Ishikawa (cell line): ENCODE measurements at regions not wholly inside any gene's neighbourhood (a gene's known extent, or its start where the extent isn't known, plus 50 kb on each side); places are given as distances from the start of the nearest gene placed in this dataset.

Source experiments
- CEBPB ChIP-seq: IDR thresholded peaks from 2 replicates; pipeline ENCODE4 v1.6.1; 2012
- CREB1 ChIP-seq: IDR thresholded peaks from 2 replicates; pipeline ENCODE4 v1.6.1; 2012; ENCODE audit warnings: low read depth
- EGR1 ChIP-seq: IDR thresholded peaks from 2 replicates; pipeline ENCODE4 v1.6.1; 2012
- EP300 ChIP-seq: IDR thresholded peaks from 2 replicates; pipeline ENCODE4 v1.6.1; 2012; ENCODE audit warnings: borderline replicate concordance
- FOXM1 ChIP-seq: IDR thresholded peaks from 2 replicates; pipeline ENCODE4 v1.6.1; 2012; ENCODE audit warnings: low read depth, borderline replicate concordance
- NFIC ChIP-seq: IDR thresholded peaks from 2 replicates; pipeline ENCODE4 v1.6.1; 2012
- RAD21 ChIP-seq: IDR thresholded peaks from 2 replicates; pipeline ENCODE4 v1.6.1; 2012; ENCODE audit warnings: low read depth
- TAF1 ChIP-seq: IDR thresholded peaks from 2 replicates; pipeline ENCODE4 v1.6.1; 2012; ENCODE audit warnings: low read depth, mild to moderate bottlenecking
- TCF12 ChIP-seq: IDR thresholded peaks from 2 replicates; pipeline ENCODE4 v1.6.1; 2012; ENCODE audit warnings: low read depth
- TEAD4 ChIP-seq: IDR thresholded peaks from 2 replicates; pipeline ENCODE4 v1.6.1; 2012
- YY1 ChIP-seq: IDR thresholded peaks from 2 replicates; pipeline ENCODE4 v1.6.1; 2012; ENCODE audit warnings: low read depth
- ZBTB7A ChIP-seq: IDR thresholded peaks from 2 replicates; pipeline ENCODE4 v1.6.1; 2012; ENCODE audit warnings: low read depth
- TF ChIP-seq, protein P1 (sequence below): IDR thresholded peaks from 2 replicates; pipeline ENCODE4 v1.6.1; 2012
- TF ChIP-seq, protein P2 (sequence below): IDR thresholded peaks from 2 replicates; pipeline ENCODE4 v1.6.1; 2012; ENCODE audit warnings: low read depth, mild to moderate bottlenecking
- TF ChIP-seq, protein P3 (sequence below): IDR thresholded peaks from 2 replicates; pipeline ENCODE4 v1.6.1; 2012

DNA sequence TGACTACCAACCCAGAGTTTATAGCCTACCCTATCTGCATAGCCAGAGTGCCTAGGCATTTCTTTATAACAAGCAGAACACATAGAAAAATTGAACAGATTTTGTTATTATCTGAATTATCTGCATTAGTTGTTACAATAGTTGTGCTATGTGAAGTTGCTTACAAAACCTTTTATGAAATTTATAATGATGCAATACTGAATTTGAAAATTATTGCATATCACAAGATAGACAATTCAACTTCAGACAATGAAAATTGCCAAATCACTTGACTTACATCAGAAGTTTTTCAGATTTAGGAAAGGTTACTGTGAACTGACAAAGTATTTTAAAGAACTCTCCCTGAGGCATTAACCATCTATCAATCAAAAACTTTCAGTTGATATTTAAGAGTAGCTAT, 437.9 kb upstream of the PIK3C3 start:
- no peak for TF ChIP-seq EGR1
- no peak for TF ChIP-seq TCF12
- no peak for TF ChIP-seq CREB1
- TF ChIP-seq EP300 = no peak
- TF ChIP-seq ZBTB7A = no peak
- no peak for TF ChIP-seq CEBPB
- TF ChIP-seq, protein P1, sequence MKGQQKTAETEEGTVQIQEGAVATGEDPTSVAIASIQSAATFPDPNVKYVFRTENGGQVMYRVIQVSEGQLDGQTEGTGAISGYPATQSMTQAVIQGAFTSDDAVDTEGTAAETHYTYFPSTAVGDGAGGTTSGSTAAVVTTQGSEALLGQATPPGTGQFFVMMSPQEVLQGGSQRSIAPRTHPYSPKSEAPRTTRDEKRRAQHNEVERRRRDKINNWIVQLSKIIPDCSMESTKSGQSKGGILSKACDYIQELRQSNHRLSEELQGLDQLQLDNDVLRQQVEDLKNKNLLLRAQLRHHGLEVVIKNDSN = no peak

DNA sequence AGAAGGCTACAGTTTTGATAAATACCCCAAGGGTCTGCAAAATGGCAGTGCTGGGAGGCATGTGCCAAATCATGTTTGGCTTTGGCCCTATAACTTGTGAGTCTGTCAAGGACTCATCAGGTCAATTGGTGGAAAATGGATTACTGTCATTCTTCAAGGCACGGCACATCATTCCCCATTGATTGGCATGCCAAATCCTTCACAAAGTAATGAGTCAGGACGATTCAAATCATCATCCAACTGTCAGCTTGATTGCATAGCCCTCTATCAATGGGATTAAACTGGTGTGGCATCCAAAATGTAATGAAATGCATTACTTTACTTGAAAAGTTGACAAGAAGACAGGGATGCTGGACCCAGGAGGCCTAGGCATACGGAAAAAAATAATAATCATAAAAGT, 441.6 kb upstream of the PIK3C3 start:
- no peak for TF ChIP-seq CEBPB
- TF ChIP-seq, protein P2, sequence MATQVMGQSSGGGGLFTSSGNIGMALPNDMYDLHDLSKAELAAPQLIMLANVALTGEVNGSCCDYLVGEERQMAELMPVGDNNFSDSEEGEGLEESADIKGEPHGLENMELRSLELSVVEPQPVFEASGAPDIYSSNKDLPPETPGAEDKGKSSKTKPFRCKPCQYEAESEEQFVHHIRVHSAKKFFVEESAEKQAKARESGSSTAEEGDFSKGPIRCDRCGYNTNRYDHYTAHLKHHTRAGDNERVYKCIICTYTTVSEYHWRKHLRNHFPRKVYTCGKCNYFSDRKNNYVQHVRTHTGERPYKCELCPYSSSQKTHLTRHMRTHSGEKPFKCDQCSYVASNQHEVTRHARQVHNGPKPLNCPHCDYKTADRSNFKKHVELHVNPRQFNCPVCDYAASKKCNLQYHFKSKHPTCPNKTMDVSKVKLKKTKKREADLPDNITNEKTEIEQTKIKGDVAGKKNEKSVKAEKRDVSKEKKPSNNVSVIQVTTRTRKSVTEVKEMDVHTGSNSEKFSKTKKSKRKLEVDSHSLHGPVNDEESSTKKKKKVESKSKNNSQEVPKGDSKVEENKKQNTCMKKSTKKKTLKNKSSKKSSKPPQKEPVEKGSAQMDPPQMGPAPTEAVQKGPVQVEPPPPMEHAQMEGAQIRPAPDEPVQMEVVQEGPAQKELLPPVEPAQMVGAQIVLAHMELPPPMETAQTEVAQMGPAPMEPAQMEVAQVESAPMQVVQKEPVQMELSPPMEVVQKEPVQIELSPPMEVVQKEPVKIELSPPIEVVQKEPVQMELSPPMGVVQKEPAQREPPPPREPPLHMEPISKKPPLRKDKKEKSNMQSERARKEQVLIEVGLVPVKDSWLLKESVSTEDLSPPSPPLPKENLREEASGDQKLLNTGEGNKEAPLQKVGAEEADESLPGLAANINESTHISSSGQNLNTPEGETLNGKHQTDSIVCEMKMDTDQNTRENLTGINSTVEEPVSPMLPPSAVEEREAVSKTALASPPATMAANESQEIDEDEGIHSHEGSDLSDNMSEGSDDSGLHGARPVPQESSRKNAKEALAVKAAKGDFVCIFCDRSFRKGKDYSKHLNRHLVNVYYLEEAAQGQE = no peak
- no peak for TF ChIP-seq CREB1
- TF ChIP-seq, protein P3, sequence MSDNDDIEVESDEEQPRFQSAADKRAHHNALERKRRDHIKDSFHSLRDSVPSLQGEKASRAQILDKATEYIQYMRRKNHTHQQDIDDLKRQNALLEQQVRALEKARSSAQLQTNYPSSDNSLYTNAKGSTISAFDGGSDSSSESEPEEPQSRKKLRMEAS = no peak
- no peak for TF ChIP-seq ZBTB7A

DNA sequence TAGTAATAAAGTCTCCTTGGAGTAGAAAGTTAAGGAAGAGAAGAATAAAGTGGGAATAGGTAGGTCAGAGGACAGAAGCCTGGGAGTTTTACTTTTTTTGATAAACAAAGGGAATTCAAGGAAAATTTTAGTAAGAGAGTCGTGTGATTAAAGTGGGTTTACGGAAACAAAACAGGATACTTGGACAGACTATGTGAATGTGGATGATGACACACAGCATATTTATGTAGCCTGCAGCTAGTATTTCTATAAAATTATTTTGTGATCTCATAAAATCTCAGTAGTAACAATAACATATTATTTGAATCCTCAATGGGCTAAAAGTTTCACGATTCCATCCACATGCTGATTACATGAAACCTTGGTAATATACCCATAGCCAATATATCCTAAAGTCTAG, 450.7 kb upstream of the PIK3C3 start:
- no peak for TF ChIP-seq ZBTB7A
- TF ChIP-seq, protein P3 = no peak

DNA sequence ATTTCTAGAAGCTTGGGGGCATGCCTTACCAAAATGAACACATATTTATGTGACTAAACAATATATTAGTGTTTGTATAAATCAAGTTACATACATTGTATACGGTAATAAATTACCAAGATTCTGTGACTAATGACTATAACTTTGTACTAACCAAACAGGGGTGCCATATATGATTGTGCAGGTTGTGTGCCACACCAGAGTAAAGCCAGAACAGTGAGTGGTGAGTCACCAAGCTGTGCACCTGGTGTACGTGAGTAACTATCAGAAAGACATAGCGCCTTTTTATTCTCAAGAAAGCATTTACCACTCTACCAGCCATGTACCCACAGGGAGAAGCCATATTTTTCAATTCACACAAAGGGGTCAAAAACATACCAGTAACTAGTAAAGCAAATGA, 453.2 kb upstream of the PIK3C3 start:
- TF ChIP-seq CEBPB (no peak), TCF12 (no peak), EGR1 (no peak), CREB1 (no peak), EP300 (no peak), NFIC (no peak), TEAD4 (no peak), RAD21 (no peak), ZBTB7A (no peak), FOXM1 (no peak), YY1 (no peak), TAF1 (no peak)
- TF ChIP-seq, protein P2 = no peak
- TF ChIP-seq, protein P3 = no peak
- TF ChIP-seq, protein P1 = no peak

DNA sequence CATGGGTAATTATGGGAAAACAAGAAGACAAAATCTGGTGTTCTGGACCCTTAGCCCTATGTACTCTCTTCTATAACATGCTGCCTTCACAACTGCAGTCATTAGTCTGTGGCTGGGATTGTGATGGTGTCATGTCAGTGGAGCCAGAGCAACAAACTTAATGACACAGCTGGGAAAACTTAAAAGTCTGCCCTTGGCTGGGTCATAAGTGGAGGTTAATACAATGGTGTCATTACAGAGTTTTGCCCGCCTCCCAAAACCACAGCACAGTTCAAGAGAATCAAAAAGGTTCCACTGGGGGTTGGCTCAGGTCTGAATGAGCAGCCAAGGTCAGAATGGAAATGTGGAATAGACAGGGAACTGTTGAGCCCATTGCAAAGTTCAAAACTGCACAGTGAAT, 455.7 kb upstream of the PIK3C3 start:
- TF ChIP-seq YY1 = no peak
- TF ChIP-seq, protein P3 = no peak
- TF ChIP-seq, protein P1 = no peak

DNA sequence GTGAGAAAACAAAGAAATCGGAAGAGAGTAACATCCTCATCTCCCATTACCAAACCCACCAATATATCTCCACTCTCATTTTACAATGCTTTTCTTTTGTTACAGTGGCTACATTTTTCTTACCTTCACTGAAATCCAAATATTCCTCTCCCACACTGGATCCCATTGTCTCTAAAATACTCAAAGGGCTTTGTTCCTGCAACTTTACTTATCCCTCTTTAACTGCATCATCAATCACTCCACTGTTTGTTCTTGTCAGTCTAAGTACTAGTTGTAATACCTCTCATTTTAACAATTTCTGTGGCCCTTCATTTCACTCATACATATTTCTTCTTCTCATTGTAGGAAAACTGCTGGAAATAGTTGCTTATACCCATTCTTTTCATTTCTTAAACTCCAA, 464.2 kb upstream of the PIK3C3 start:
- TF ChIP-seq CREB1 (no peak), EGR1 (no peak)
- TF ChIP-seq, protein P3 = no peak
- TF ChIP-seq, protein P2 = no peak
